ENCODE measurements at regions not wholly inside any gene's neighbourhood (a gene's known extent, or its start where the extent isn't known, plus 50 kb on each side); places are given as distances from the start of the nearest gene placed in this dataset.

DNA sequence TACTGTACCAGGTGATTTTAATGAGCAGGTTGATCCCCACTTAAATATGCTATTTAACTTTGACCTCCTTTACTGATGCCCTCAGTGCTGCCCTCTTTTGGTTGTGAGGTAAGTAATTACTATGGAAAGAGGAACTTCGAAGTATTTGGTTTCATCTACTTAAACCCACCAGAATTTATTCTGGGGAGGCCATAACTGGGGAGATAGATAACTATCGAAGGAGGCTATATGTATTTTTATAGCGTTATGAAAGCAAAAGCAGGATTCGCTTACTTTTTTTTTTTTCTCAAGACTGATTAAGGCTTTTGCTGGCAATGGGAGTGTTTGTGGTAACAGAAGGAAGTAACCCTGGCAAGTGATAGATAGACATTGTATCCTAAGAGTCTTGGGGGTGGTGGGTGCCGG, 168.9 kb upstream of the CENPW start:
- Histone ChIP-seq H3K36me3 (no peaks in the 10 kb centered on the region), H3K9me3 (no peaks in the 10 kb centered on the region), H3K4me3 (no peak overlapping the region), H3K27me3 (replicated peaks; ENCODE audit: insufficient read depth) (no peaks in the 10 kb centered on the region), H3K4me1 (replicated peaks) (no peaks in the 10 kb centered on the region), H3K27ac (no peak overlapping the region)
- intact Hi-C loops (cut with DNase I) = loop anchor here (10.0 kb wide), 1 partner anchor 174 kb away; the partner anchor contains the start of gene CENPW
- DNase-seq (ENCODE audit: low spot score) = no peak
- WGBS = 82% methylated on average over 5 of the region's 5 CpGs
- no peak for TF ChIP-seq POLR2A (IDR thresholded peaks at IDR 0.05)
- TF ChIP-seq, protein P1, sequence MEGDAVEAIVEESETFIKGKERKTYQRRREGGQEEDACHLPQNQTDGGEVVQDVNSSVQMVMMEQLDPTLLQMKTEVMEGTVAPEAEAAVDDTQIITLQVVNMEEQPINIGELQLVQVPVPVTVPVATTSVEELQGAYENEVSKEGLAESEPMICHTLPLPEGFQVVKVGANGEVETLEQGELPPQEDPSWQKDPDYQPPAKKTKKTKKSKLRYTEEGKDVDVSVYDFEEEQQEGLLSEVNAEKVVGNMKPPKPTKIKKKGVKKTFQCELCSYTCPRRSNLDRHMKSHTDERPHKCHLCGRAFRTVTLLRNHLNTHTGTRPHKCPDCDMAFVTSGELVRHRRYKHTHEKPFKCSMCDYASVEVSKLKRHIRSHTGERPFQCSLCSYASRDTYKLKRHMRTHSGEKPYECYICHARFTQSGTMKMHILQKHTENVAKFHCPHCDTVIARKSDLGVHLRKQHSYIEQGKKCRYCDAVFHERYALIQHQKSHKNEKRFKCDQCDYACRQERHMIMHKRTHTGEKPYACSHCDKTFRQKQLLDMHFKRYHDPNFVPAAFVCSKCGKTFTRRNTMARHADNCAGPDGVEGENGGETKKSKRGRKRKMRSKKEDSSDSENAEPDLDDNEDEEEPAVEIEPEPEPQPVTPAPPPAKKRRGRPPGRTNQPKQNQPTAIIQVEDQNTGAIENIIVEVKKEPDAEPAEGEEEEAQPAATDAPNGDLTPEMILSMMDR (IDR thresholded peaks at IDR 0.05) = peak in 2 of 4 experiments; percentile 18 to 24

DNA sequence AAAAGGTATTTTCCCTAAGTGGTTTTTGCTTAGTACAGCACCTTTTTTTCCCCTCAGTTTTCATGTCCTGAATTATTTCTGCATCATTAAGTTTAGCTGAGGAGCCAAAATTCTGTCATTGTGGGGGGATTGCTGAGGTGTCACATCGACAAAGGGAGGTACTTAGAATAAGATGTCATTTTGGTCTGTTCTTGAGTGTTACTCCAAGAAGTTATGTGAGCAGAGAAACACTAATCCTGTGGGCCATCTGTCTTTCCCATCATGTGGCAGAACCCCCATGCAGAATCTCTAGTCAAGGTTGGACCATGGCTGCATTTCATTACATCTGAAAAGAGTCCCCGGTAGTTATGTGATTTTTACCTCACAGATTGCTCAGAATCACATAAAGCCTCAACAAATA, 167.8 kb upstream of the CENPW start:
- Histone ChIP-seq H3K4me1 (replicated peaks) (no peaks in the 10 kb centered on the region), H3K27ac (no peak overlapping the region), H3K36me3 (no peaks in the 10 kb centered on the region), H3K9me3 (no peaks in the 10 kb centered on the region), H3K27me3 (replicated peaks; ENCODE audit: insufficient read depth) (no peaks in the 10 kb centered on the region), H3K4me3 (no peak overlapping the region)
- DNase-seq (ENCODE audit: low spot score) = no peak
- intact Hi-C loops (cut with DNase I) = loop anchor here (10.0 kb wide), 1 partner anchor 173 kb away; the partner anchor contains the start of gene CENPW
- TF ChIP-seq POLR2AphosphoS5 (IDR thresholded peaks at IDR 0.05) = no peak
- TF ChIP-seq, protein P1 (IDR thresholded peaks at IDR 0.05) = no peak
- no peak for TF ChIP-seq POLR2A (IDR thresholded peaks at IDR 0.05)
- WGBS = 87% methylated on average over 2 of the region's 2 CpGs

DNA sequence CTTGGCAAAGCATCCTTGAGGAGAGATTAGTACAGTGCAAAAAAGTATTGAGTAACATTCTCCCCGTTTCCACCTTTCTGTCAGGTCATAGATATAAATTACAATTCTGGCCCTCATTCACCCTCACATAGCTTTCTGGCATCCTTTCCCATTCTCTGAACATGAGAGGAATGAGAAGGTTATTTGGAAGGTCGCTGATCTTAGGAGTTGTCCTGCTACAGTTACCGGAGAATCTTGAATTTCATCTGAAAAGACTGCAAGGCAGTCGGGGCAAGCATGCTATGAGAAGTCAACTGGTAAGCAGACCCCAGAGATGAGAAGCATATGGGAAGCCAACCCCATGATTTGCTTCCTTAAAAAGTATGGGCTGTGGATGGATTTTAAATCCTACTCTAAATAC, 166.7 kb upstream of the CENPW start:
- Histone ChIP-seq H3K27me3 (replicated peaks; ENCODE audit: insufficient read depth) (no peaks in the 10 kb centered on the region), H3K4me1 (replicated peaks) (no peaks in the 10 kb centered on the region), H3K9me3 (no peaks in the 10 kb centered on the region), H3K4me3 (no peak overlapping the region), H3K36me3 (no peaks in the 10 kb centered on the region), H3K27ac (no peak overlapping the region)
- TF ChIP-seq POLR2A (IDR thresholded peaks at IDR 0.05) (no peak), POLR2AphosphoS5 (IDR thresholded peaks at IDR 0.05) (no peak)
- TF ChIP-seq, protein P1 (IDR thresholded peaks at IDR 0.05) = no peak
- intact Hi-C loops (cut with DNase I) = loop anchor here (10.0 kb wide), 1 partner anchor 172 kb away; the partner anchor contains the start of gene CENPW
- DNase-seq (ENCODE audit: low spot score) = no peak
- 74% methylated on average over 4 of the region's 4 CpGs for WGBS

DNA sequence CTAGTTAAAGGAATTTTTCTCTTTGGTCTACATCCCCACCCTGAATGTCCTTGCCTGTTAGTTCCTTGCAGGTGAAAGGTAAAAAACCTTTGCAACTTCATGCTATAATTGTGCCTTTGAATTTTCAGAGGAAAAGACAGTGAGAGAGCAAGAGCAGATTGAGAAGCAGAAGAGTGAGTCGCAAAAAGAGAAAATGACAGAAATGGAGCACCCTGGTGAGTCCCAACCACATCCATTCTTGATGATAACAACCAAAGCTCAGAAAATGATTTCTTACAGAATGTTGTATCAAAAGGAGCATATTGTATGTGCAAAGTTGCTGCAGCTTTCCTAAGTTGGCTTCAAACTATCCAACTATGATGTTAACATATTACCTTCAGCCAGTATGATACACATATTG, 165.2 kb upstream of the CENPW start:
- no peaks in the 10 kb centered on the region for H3K36me3 ChIP-seq
- no peaks in the 10 kb centered on the region for H3K27me3 ChIP-seq (replicated peaks; ENCODE audit: insufficient read depth)
- no peak for DNase-seq (ENCODE audit: low spot score)
- no peak overlapping the region for H3K4me3 ChIP-seq
- WGBS = 97% methylated on average over 1 of the region's 1 CpG
- H3K9me3 ChIP-seq = no peaks in the 10 kb centered on the region
- TF ChIP-seq, protein P1 (IDR thresholded peaks at IDR 0.05) = no peak
- no peak overlapping the region for H3K27ac ChIP-seq
- intact Hi-C loops (cut with DNase I) = loop anchor here (10.0 kb wide), 1 partner anchor 170 kb away; the partner anchor contains the start of gene CENPW
- H3K4me1 ChIP-seq (replicated peaks) = no peaks in the 10 kb centered on the region

DNA sequence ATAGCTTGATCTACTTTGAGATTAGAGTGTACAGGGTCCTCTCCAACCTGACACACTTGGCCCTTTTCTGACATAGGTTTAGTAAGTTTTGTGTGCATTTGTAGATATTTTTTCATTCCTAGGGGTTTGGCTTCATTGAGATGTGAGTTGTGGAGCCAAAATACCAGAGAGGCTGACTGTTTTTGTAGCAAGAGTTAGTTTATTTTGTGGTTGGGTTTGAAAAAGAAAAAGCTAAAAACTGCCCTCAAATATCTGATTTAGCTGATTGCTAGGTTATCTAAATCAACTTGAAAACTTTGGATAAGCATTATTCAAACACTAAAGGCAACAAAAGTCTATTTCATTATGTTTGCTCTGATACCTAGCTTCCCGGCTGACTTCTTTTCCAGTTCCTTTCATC, 164.7 kb upstream of the CENPW start:
- WGBS = 60% methylated on average over 1 of the region's 1 CpG
- intact Hi-C loops (cut with DNase I) = loop anchor here (10.0 kb wide), 1 partner anchor 170 kb away; the partner anchor contains the start of gene CENPW
- no peaks in the 10 kb centered on the region for H3K9me3 ChIP-seq

More for the DNA sequence above, 164.7 kb upstream of the CENPW start:
- Histone ChIP-seq H3K4me3 (no peak overlapping the region), H3K27me3 (replicated peaks; ENCODE audit: insufficient read depth) (no peaks in the 10 kb centered on the region), H3K27ac (no peak overlapping the region), H3K4me1 (replicated peaks) (no peaks in the 10 kb centered on the region), H3K36me3 (no peaks in the 10 kb centered on the region)
- TF ChIP-seq POLR2A (IDR thresholded peaks at IDR 0.05) (no peak), POLR2AphosphoS5 (IDR thresholded peaks at IDR 0.05) (no peak)
- TF ChIP-seq, protein P1 (IDR thresholded peaks at IDR 0.05) = no peak
- no peak for DNase-seq (ENCODE audit: low spot score)
